ENCODE measurements at regions not wholly inside any gene's neighbourhood (a gene's known extent, or its start where the extent isn't known, plus 50 kb on each side); places are given as distances from the start of the nearest gene placed in this dataset.
"Not testable (repeated sequence)": the region's sequence is repeated elsewhere in the genome, so short reads cannot be mapped to it uniquely, and the experiment has no call there.

GRCh38 chr6:102742754-102743356, 1349.3 kb downstream of the GRIK2 start:
- Histone ChIP-seq H3K36me3 (ENCODE audit: control insufficient read depth in 4 of 4, insufficient read depth in 4 of 4, low read length in 4 of 4) (no peaks in the 10 kb centered on the region), H3K9me3 (ENCODE audit: control insufficient read depth in 4 of 4, insufficient read depth in 3 of 4, low read length in 3 of 4) (no peaks in the 10 kb centered on the region), H3K9ac (ENCODE audit: insufficient read depth in 1 of 2, low read length in 2 of 2) (no peak overlapping the region), H3K4me1 (ENCODE audit: control insufficient read depth in 5 of 5, insufficient read depth in 5 of 5, low read length in 5 of 5) (no peaks in the 10 kb centered on the region), H3K27ac (ENCODE audit: low read depth in 1 of 2, low read length in 1 of 2) (no peak overlapping the region), H3K27me3 (ENCODE audit: control insufficient read depth in 3 of 3, insufficient read depth in 3 of 3, low read length in 2 of 3) (no peaks in the 10 kb centered on the region), H3K4me3 (no peak overlapping the region)
- no peak for TF ChIP-seq CTCF (IDR thresholded peaks at IDR 0.05; ENCODE audit: control extremely low read depth, extremely low read depth)
- DNase-seq (no peak), ATAC-seq (ENCODE audit: insufficient read depth, low FRiP score) (no peak)
- WGBS, 2 donors: 51 to 52% methylated on average over 7 of the region's 7 CpGs

- no peak for TF ChIP-seq CTCF (IDR thresholded peaks at IDR 0.05; ENCODE audit: control extremely low read depth, extremely low read depth)
- no peak overlapping the region for H3K4me3 ChIP-seq
These were observed 1348.5 kb downstream of the GRIK2 start for GRCh38 chr6:102742028-102742427.

GRCh38 chr6:102736941-102737368, 1343.4 kb downstream of the GRIK2 start:
- Histone ChIP-seq H3K27me3 (ENCODE audit: control insufficient read depth in 3 of 3, insufficient read depth in 3 of 3, low read length in 2 of 3) (no peaks in the 10 kb centered on the region), H3K9me3 (ENCODE audit: control insufficient read depth in 4 of 4, insufficient read depth in 3 of 4, low read length in 3 of 4) (no peaks in the 10 kb centered on the region), H3K27ac (ENCODE audit: low read depth in 1 of 2, low read length in 1 of 2) (no peak overlapping the region), H3K9ac (ENCODE audit: insufficient read depth in 1 of 2, low read length in 2 of 2) (no peak overlapping the region), H3K4me3 (no peak overlapping the region), H3K36me3 (ENCODE audit: control insufficient read depth in 4 of 4, insufficient read depth in 4 of 4, low read length in 4 of 4) (no peaks in the 10 kb centered on the region), H3K4me1 (ENCODE audit: control insufficient read depth in 5 of 5, insufficient read depth in 5 of 5, low read length in 5 of 5) (no peaks in the 10 kb centered on the region)
- no peak for TF ChIP-seq CTCF (IDR thresholded peaks at IDR 0.05; ENCODE audit: control extremely low read depth, extremely low read depth)
- DNase-seq (no peak), ATAC-seq (ENCODE audit: insufficient read depth, low FRiP score) (no peak)
- whole genome bisulfite sequencing, 2 donors: 69 to 87% methylated on average over 2 of the region's 2 CpGs

More at GRCh38 chr6:102742028-102742427, 1348.5 kb downstream of the GRIK2 start:
- DNase-seq: no peak
- H3K36me3 ChIP-seq (ENCODE audit: control insufficient read depth in 4 of 4, insufficient read depth in 4 of 4, low read length in 4 of 4): no peaks in the 10 kb centered on the region
- no peak overlapping the region for H3K9ac ChIP-seq (ENCODE audit: insufficient read depth in 1 of 2, low read length in 2 of 2)
- no peaks in the 10 kb centered on the region for H3K4me1 ChIP-seq (ENCODE audit: control insufficient read depth in 5 of 5, insufficient read depth in 5 of 5, low read length in 5 of 5)
- no peaks in the 10 kb centered on the region for H3K9me3 ChIP-seq (ENCODE audit: control insufficient read depth in 4 of 4, insufficient read depth in 3 of 4, low read length in 3 of 4)
- ATAC-seq (ENCODE audit: insufficient read depth, low FRiP score): no peak
- H3K27ac ChIP-seq (ENCODE audit: low read depth in 1 of 2, low read length in 1 of 2): no peak overlapping the region
- 34 to 36% methylated on average over 4 of the region's 4 CpGs for WGBS, 2 donors
- H3K27me3 ChIP-seq (ENCODE audit: control insufficient read depth in 3 of 3, insufficient read depth in 3 of 3, low read length in 2 of 3): no peaks in the 10 kb centered on the region

GRCh38 chr6:102732898-102733297, 1339.4 kb downstream of the GRIK2 start:
- Histone ChIP-seq H3K27ac (ENCODE audit: low read depth in 1 of 2, low read length in 1 of 2) (no peak overlapping the region), H3K4me3 (no peak overlapping the region), H3K4me1 (ENCODE audit: control insufficient read depth in 5 of 5, insufficient read depth in 5 of 5, low read length in 5 of 5) (no peaks in the 10 kb centered on the region), H3K36me3 (ENCODE audit: control insufficient read depth in 4 of 4, insufficient read depth in 4 of 4, low read length in 4 of 4) (no peaks in the 10 kb centered on the region), H3K9me3 (ENCODE audit: control insufficient read depth in 4 of 4, insufficient read depth in 3 of 4, low read length in 3 of 4) (no peaks in the 10 kb centered on the region), H3K27me3 (ENCODE audit: control insufficient read depth in 3 of 3, insufficient read depth in 3 of 3, low read length in 2 of 3) (no peaks in the 10 kb centered on the region), H3K9ac (ENCODE audit: insufficient read depth in 1 of 2, low read length in 2 of 2) (no peak overlapping the region)
- no peak for ATAC-seq (ENCODE audit: insufficient read depth, low FRiP score)
- no peak for DNase-seq
- 42% methylated on average over 3 of the region's 3 CpGs for WGBS, 2 donors
- TF ChIP-seq CTCF (IDR thresholded peaks at IDR 0.05; ENCODE audit: control extremely low read depth, extremely low read depth): no peak

- ATAC-seq (ENCODE audit: insufficient read depth, low FRiP score); H3K9ac ChIP-seq (ENCODE audit: insufficient read depth in 1 of 2, low read length in 2 of 2); H3K36me3 ChIP-seq (ENCODE audit: control insufficient read depth in 4 of 4, insufficient read depth in 4 of 4, low read length in 4 of 4); H3K4me3 ChIP-seq; H3K27ac ChIP-seq (ENCODE audit: low read depth in 1 of 2, low read length in 1 of 2); H3K27me3 ChIP-seq (ENCODE audit: control insufficient read depth in 3 of 3, insufficient read depth in 3 of 3, low read length in 2 of 3); H3K9me3 ChIP-seq (ENCODE audit: control insufficient read depth in 4 of 4, insufficient read depth in 3 of 4, low read length in 3 of 4); DNase-seq; H3K4me1 ChIP-seq (ENCODE audit: control insufficient read depth in 5 of 5, insufficient read depth in 5 of 5, low read length in 5 of 5): not testable (repeated sequence)
- WGBS, 2 donors: 94 to 95% methylated on average over 24 of the region's 24 CpGs
These were observed 1328.6 kb downstream of the GRIK2 start for GRCh38 chr6:102722086-102722485.
